ENCODE measurements at regions not wholly inside any gene's neighbourhood (a gene's known extent, or its start where the extent isn't known, plus 50 kb on each side); places are given as distances from the start of the nearest gene placed in this dataset.

DNA sequence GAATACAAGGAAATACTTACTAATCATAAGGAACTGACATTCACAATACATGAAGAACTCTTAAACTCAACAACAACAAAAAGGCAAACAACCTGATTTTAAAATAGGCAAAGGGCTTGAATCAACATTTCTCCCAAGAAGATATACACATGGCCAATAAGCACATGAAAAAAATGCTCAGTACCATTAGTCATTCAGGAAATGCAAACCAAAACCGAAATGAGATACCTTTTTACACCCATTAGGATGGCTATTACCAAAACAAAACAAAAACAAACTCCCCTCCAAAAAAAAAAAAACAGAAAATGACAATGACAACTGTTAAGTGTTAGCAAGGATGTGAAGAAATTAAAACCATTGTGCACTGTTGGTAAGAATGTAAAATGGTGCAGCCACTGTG is 104.1 kb upstream of the ZNF462 start:
- TF ChIP-seq, protein P1, sequence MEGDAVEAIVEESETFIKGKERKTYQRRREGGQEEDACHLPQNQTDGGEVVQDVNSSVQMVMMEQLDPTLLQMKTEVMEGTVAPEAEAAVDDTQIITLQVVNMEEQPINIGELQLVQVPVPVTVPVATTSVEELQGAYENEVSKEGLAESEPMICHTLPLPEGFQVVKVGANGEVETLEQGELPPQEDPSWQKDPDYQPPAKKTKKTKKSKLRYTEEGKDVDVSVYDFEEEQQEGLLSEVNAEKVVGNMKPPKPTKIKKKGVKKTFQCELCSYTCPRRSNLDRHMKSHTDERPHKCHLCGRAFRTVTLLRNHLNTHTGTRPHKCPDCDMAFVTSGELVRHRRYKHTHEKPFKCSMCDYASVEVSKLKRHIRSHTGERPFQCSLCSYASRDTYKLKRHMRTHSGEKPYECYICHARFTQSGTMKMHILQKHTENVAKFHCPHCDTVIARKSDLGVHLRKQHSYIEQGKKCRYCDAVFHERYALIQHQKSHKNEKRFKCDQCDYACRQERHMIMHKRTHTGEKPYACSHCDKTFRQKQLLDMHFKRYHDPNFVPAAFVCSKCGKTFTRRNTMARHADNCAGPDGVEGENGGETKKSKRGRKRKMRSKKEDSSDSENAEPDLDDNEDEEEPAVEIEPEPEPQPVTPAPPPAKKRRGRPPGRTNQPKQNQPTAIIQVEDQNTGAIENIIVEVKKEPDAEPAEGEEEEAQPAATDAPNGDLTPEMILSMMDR (IDR thresholded peaks at IDR 0.05) = no peak
- TF ChIP-seq, protein P2, sequence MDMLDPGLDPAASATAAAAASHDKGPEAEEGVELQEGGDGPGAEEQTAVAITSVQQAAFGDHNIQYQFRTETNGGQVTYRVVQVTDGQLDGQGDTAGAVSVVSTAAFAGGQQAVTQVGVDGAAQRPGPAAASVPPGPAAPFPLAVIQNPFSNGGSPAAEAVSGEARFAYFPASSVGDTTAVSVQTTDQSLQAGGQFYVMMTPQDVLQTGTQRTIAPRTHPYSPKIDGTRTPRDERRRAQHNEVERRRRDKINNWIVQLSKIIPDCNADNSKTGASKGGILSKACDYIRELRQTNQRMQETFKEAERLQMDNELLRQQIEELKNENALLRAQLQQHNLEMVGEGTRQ (CRISPR knock-in tag; IDR thresholded peaks at IDR 0.05) = no peak
- TF ChIP-seq NFATC4 (CRISPR knock-in tag; IDR thresholded peaks at IDR 0.05) (no peak), KAT7 (CRISPR knock-in tag; IDR thresholded peaks at IDR 0.05; ENCODE audit: borderline replicate concordance) (no peak), JUN (CRISPR knock-in tag; IDR thresholded peaks at IDR 0.05) (no peak), ZNF219 (CRISPR knock-in tag; IDR thresholded peaks at IDR 0.05; ENCODE audit: borderline replicate concordance) (no peak)
- TF ChIP-seq, protein P3, sequence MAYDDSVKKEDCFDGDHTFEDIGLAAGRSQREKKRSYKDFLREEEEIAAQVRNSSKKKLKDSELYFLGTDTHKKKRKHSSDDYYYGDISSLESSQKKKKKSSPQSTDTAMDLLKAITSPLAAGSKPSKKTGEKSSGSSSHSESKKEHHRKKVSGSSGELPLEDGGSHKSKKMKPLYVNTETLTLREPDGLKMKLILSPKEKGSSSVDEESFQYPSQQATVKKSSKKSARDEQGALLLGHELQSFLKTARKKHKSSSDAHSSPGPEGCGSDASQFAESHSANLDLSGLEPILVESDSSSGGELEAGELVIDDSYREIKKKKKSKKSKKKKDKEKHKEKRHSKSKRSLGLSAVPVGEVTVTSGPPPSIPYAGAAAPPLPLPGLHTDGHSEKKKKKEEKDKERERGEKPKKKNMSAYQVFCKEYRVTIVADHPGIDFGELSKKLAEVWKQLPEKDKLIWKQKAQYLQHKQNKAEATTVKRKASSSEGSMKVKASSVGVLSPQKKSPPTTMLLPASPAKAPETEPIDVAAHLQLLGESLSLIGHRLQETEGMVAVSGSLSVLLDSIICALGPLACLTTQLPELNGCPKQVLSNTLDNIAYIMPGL (CRISPR knock-in tag; IDR thresholded peaks at IDR 0.05) = no peak
- TF ChIP-seq, protein P4, sequence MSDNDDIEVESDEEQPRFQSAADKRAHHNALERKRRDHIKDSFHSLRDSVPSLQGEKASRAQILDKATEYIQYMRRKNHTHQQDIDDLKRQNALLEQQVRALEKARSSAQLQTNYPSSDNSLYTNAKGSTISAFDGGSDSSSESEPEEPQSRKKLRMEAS (CRISPR knock-in tag; IDR thresholded peaks at IDR 0.05) = no peak
- TF ChIP-seq, protein P5, sequence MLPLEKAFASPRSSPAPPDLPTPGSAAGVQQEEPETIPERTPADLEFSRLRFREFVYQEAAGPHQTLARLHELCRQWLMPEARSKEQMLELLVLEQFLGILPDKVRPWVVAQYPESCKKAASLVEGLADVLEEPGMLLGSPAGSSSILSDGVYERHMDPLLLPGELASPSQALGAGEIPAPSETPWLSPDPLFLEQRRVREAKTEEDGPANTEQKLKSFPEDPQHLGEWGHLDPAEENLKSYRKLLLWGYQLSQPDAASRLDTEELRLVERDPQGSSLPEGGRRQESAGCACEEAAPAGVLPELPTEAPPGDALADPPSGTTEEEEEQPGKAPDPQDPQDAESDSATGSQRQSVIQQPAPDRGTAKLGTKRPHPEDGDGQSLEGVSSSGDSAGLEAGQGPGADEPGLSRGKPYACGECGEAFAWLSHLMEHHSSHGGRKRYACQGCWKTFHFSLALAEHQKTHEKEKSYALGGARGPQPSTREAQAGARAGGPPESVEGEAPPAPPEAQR (CRISPR knock-in tag; IDR thresholded peaks at IDR 0.05) = no peak

All from WTC11 (cell line).